DLD1 (cell line): ENCODE measurements at regions not wholly inside any gene's neighbourhood (a gene's known extent, or its start where the extent isn't known, plus 50 kb on each side); places are given as distances from the start of the nearest gene placed in this dataset.

Experiments used
- in situ Hi-C: cut with HindIII; loops from 2 replicates; pipeline ENCODE4 v1.10.0; 2017; ENCODE audit warnings: low sequenced_read_pairs

- in situ Hi-C loops, result no loop called here
These were observed 94.6 kb upstream of the AKT3 start for GRCh38 chr1:243944429-243945160.

- in situ Hi-C loops, result no loop called here
These were observed 93.8 kb upstream of the AKT3 start for GRCh38 chr1:243943671-243944428.

GRCh38 chr1:243942196-243943150, 92.4 kb upstream of the AKT3 start:
- in situ Hi-C loops, result no loop called here

- in situ Hi-C loops, result no loop called here
These were observed 90.4 kb upstream of the AKT3 start for GRCh38 chr1:243940451-243940850.

GRCh38 chr1:243939167-243939848, 89.3 kb upstream of the AKT3 start:
- in situ Hi-C loops, result no loop called here

GRCh38 chr1:243938208-243938607, 88.2 kb upstream of the AKT3 start:
- in situ Hi-C loops, result no loop called here

GRCh38 chr1:243933495-243933894, 83.5 kb upstream of the AKT3 start:
- in situ Hi-C loops, result no loop called here

GRCh38 chr1:243931957-243932356, 81.9 kb upstream of the AKT3 start:
- in situ Hi-C loops, result no loop called here

GRCh38 chr1:243930822-243931671, 81.0 kb upstream of the AKT3 start:
- in situ Hi-C loops, result no loop called here

GRCh38 chr1:243927381-243927780, 77.3 kb upstream of the AKT3 start:
- in situ Hi-C loops, result loop anchor here (5.0 kb wide), 1 partner anchor 35 kb away; no protein-coding TSS in a partner anchor

- in situ Hi-C loops, result loop anchor here (5.0 kb wide), 1 partner anchor 35 kb away; no protein-coding TSS in a partner anchor
These were observed 76.8 kb upstream of the AKT3 start for GRCh38 chr1:243926803-243927245.

GRCh38 chr1:243926299-243926698, 76.3 kb upstream of the AKT3 start:
- in situ Hi-C loops, result loop anchor here (5.0 kb wide), 1 partner anchor 34 kb away; no protein-coding TSS in a partner anchor

GRCh38 chr1:243924588-243925349, 74.7 kb upstream of the AKT3 start:
- in situ Hi-C loops, result loop anchor here (5.0 kb wide), 1 partner anchor 32 kb away; no protein-coding TSS in a partner anchor

GRCh38 chr1:243924188-243924587, 74.1 kb upstream of the AKT3 start:
- in situ Hi-C loops, result no loop called here

GRCh38 chr1:243923292-243924171, 73.5 kb upstream of the AKT3 start:
- in situ Hi-C loops, result no loop called here

GRCh38 chr1:243921111-243921510, 71.1 kb upstream of the AKT3 start:
- in situ Hi-C loops, result no loop called here

GRCh38 chr1:243917863-243918565, 68.0 kb upstream of the AKT3 start:
- in situ Hi-C loops, result no loop called here
